GM18519 (cell line): ENCODE measurements at regions not wholly inside any gene's neighbourhood (a gene's known extent, or its start where the extent isn't known, plus 50 kb on each side); places are given as distances from the start of the nearest gene placed in this dataset.
"Not testable (repeated sequence)": the region's sequence is repeated elsewhere in the genome, so short reads cannot be mapped to it uniquely, and the experiment has no call there.

ENCODE experiments used
- ATAC-seq: cut with Tn5 transposase; IDR thresholded peaks from one replicate; pipeline ENCODE4 v1.9.1; 2021; ENCODE audit warnings: mild to moderate bottlenecking, moderate library complexity; ENCODE audit not compliant: unreplicated experiment, low FRiP score

DNA sequence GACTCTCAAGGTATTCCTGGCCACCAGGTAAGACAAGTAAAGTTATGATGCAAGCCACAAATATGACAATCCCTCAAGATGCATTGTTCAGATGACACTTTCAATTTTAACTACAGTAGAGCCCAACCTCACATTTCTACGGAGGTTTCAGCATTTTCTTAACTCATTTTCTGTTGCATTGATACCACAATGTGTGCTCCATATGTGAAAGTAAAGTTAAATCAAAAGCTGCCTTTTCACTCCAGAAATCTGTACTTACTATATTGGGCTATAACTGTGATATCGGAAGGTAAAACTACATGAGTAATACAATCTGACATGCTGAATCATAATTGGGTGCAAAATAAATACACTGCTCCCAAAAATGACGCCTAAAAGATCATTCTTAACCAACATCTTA is 333.6 kb upstream of the MEF2C start:
- no peak for ATAC-seq

DNA sequence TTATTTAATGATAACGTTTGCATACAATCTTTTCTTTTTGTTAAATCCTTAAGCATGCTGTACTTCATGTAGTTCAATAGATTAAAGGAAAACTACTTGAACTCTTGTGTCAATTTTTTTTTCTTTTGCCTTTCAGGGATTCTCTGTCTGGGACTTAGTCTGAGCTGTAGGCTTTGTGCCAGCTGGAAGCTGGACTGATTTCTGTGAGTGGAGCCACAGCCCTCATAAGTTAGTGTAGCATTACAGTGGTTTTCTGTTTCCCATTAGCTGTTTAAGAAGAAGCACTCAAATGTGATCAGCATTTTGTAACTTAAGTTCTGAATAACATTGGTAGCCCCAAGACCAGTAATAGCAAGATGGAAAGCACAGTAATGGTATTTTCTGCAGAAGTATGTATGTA is 330.6 kb upstream of the MEF2C start:
- no peak for ATAC-seq

DNA sequence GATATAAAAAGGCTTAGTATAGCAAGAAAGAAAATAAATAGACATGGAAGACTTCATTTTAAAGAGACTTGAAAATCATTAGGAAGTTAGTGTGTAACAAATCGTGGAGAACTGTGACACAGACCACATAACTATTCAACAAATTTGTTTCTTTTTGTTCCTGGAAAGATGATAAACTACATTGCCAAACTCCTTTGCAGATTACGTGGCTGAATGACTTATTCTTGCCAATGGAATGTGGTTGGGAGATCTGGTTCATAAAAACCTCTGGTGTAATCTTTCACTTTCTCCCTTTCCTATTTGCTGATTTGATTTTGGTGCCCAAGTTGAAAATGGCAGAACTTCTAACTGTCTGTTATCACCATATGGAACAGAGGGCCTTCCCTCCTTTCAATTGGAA is 328.9 kb upstream of the MEF2C start:
- ATAC-seq: no peak

DNA sequence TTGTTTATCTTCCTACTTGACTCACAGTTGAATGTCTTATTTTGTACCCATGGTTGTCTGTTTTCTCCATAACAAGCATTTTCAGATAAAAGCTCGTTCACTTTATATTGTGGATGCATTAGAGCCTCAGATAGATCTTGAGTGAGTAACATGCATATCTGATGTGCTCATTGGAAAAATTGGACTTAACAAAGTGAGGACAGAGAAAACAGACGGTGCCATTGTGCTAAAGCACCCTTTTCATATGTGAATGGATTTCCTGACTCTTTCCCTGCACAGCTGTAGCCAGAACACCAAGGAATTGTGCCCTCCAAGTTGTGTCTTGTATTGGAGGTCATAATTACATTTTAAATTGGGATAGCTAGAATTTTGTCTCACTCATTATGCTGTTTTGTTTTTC is 325.8 kb upstream of the MEF2C start:
- ATAC-seq: no peak

DNA sequence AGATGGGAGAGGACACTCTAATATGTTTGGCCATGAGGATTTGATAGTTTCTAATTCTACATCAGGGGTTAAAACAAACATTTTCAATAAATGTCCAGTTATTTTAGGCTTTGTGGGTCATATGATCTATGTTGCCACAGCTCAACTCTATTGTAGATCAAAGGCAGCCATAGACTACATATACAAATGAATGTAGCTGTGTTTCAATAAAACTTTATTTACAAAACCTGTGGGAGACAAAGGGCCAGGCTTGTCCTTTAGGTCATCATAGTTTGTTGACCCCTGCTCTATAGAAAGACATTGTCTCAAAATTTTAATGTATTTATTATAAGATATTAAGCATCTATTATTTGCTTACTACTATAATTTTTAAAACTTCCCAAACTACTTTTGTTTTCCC is 325.4 kb upstream of the MEF2C start:
- ATAC-seq: no peak

DNA sequence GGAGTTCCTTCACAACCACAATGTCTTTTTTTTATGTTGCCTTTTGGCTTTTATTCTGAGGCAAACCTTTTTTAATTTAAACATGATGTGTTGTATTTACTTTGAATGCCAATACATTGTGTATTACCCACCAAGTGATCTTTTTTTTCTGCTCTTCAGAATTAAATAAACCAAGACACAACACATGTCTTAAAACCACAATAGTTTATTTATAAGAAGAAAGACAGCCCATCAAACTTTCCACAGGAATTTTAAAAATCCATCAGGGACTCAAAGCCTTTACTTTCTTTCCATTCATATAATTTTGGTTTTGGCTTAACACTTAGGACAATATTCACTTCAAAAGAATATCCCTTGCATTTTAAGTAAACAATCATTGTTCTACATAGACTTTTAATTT is 321.8 kb upstream of the MEF2C start:
- ATAC-seq: no peak

DNA sequence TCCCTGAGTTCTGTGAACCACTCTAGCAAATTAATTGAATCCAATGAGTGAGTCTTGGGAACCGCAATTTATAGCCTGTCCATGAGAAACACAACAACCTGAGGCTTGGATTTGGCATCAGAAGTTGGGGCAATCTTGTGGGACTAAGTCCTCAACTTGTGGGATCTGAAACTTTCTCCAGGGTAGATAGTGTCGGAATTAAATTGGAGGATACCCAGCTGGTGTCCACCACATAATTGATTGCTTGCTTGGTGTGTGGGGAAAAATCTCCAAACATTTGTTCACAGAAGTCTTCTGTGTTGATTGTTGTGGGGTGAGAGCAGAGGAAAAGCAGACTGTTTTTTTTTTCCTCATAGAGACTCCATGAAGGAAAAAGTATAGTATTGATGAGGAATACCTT is 320.6 kb upstream of the MEF2C start:
- ATAC-seq: no peak

DNA sequence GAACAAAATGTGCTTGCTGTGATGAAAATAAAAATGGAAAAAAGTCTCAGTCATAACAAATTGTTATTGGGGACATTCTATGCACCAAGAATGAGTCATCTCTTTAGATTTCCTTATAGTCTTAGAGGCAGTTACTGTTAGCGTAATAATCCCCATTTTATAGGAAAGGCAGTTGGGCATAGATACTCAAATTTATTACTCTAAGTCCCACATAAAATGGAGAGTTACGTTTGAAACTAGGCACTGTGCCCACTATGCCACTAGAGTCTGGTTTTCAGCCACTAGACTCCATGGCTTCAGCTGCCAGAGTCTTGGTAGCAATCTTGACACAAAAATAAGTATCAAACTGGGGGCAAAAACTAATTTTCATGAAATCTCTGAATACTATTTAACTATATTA is 317.9 kb upstream of the MEF2C start:
- ATAC-seq: no peak

DNA sequence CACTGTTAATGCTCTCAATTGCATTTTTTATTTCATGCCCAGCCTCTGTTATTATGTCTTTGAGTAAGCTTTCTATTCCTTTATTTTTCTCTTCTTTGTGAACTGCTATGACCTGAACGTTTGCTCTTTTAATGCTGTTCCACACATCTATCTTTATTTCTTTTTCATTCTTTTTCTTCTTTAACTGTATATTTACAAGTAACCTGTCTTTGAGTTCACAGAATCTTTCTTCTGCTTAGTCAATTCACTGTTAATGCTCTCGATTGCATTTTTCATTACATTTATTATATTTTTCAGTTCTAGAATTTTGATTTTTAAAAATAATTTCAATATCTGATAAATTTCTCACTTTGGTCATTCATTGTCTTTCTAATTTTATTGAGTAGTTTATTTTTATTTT is 316.3 kb upstream of the MEF2C start:
- ATAC-seq: no peak

DNA sequence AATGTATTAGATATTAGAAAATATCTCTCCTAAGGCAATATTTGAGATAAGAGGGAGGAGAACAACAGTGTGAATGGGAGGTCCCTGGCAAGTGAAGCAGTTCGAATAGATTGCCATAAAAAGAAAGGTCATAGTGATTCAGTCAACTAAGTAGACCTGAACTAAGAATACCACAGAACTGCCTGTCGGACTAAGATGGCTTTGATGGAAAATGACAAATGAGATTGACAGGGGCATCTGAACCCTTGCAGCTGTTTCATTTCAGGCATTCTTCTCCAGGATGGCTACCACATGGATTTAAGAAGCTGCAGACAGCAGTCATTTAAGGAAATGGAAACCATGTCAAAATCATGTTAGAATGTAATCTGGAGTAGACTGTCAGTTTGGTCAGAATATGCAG is 308.4 kb upstream of the MEF2C start:
- ATAC-seq: no peak

DNA sequence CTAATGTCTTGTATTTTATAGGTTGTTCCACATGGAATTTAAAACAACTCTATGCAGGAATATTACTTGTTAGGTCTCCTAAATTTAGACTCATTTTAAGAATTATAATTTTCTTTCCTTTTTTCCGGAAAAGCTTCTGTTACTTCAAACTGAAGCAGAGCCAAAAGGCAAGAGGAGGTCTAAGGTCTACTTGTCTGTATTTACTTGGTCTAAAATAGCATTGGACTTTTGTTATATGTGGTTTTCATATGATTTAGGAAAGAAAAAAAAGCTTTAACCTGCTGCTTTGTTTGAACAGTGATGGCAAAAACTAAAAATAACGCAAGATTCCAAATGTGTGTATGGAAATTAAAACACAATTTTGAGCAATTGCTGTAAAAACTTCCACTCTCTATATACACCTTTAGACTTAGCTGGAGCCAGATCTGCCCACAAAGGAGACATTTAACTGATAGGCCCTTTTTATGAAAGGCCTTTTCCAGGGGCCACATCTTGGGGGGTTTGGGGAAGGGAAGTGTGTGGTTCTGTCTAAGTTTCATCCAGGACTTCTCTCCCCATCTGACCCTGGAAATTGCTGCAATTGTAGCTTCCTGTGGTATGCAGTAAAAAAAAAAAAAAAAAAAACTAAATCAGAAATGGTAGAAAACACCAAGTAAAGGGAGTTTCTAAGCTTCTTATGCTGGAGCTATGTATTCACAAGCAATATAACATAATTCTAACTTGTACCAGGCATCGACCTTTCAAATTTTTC is 307.7 kb upstream of the MEF2C start:
- no peak for ATAC-seq

DNA sequence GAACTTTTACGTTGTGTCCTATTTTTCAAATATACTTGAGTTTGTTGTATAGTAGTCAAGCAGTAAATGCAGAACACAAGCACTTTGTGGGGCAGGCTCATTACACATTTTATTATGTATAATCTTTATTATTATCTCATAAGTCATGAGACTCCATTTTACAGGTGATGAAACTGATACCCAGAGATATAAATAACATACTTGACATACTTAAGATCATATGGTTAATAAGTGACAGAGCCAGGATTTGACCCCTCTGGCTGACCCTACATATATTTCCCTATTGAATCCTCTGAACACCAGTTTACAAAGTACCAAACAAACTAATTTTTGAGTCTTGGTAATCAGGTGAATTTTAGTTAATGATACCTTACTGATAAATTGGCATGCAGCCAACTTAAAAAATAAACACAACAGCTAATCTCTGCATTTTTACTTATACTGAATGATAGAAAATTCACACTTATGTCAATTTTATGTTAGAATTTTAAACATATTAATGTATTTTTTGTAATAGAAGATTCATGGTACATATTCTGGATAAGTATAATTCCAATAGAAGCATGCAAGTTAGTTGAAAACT is 305.0 kb upstream of the MEF2C start:
- ATAC-seq: no peak

DNA sequence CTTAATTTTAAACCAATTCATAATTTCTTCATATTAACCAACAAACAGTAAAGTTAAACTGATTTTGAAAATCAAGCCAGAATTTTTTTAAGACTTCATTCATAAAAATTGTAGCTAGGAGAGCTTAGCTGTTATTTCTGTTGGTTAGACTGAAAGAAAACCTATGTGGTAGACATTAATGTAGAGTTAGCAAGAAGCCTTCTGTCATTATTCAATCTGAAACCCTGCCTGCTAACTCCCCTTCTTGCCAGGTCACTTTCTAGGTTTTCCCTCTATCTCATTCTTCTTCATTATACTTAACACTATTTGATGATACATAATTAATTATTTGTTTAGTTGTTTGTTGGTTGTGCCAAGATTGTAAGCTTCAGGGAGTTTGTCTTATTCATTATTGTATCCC is 304.3 kb upstream of the MEF2C start:
- no peak for ATAC-seq

DNA sequence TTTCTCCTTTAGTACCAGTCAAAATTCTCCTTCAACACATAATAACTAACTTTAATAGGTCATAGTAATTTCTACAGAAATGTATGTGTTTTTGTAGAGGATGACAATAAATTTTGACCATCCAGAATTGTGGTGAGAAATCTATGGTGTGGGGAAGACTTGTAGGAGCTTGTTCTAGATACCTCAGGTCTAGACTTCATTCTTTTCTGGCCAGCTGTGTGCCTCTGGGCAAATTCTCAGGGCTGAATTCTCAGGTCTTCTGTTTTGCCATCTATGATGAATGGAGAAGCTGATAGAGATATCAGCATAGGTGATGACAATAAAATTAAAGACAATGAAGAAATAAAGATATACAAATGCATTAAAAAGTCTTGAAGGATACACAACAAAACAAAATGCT is 298.6 kb upstream of the MEF2C start:
- ATAC-seq: no peak

DNA sequence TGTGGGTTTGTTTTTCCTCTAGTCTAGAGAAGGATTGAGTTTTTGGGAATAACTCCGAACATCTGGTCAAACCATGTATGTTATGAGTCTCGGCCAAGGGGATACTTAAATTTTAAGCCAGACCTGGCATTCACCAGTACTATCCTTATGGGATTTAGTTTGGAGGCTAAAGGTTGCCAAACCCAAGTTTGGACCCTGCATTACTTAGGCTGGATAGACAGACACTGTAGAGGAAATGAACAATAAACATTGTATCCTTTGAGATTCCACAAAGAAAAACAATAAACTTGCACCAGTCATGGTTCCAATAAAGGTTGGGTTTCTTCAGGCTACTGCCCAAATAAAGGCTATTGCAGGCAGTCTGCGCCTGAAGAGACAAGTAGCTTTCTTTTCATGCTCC is 296.7 kb upstream of the MEF2C start:
- no peak for ATAC-seq

DNA sequence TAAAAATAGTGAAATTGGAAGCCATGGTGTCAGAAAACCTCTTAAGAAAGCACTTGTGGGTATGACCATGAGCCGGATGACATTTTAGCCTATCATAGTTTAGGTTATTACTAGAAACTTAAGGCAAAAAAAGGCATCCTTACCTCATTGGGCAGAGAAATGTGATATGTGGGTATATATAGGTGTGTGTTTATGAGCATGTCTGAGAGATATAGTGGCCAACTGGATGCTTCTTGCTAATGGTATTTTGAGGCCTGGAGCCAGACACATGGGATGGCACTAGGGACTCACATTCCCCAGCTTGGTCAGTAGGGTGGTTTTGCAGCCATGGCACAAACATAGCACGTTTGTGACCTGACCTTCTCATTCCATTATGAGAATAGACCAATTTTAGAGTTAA is 295.6 kb upstream of the MEF2C start:
- ATAC-seq: no peak

DNA sequence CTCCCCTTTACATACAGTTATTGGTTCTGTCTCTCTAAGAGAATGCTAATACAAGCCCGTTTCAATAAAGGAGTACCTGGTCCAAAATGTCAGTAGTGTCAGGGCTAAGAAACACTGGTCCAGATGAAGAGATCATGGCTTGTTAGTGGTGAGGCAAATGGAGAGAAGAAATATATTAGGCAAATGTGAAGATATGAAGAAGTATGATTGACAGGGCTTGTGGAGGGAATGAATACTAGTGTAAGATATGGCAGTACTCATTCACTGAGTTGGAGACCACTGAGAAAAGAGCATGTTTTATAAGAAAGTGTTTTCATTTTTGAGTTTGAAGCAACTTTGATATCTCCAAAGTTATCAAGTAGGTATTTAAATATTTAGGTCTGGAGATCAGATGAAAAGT is 290.5 kb upstream of the MEF2C start:
- ATAC-seq: no peak

DNA sequence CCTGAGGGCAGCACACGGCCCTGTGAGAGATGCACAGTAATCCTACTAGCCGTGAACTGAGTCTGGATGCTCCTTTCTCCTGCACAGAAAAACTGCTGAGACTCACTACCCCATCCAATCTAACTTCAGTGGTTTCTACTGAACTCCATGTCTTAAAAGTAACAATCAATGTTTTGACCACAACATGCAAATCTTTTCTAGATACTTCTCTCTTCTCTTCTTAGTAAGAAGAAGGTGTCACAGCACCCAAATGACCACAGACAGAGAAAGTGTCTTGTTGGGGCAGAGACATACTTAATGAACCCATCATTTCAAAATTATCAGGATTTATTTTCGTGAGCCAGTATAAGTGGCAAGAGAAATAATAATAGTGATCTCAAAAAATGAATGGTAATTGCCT is 285.8 kb upstream of the MEF2C start:
- no peak for ATAC-seq

DNA sequence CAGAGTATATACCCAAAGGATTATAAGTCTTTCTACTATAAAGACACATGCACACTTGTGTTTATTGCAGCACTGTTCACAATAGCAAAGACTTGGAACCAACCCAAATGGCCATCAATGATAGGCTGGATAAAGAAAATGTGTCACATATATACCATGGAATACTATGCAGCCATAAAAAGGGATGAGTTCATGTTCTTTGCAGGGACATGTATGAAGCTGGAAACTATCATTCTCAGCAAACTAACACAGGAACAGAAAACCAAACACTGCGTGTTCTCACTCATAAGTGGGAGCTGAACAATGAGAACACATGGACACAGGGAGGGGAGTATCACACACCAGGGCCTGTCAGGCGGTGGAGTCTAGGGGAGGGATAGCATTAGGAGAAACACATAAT is 281.7 kb upstream of the MEF2C start:
- not testable (repeated sequence) for ATAC-seq

DNA sequence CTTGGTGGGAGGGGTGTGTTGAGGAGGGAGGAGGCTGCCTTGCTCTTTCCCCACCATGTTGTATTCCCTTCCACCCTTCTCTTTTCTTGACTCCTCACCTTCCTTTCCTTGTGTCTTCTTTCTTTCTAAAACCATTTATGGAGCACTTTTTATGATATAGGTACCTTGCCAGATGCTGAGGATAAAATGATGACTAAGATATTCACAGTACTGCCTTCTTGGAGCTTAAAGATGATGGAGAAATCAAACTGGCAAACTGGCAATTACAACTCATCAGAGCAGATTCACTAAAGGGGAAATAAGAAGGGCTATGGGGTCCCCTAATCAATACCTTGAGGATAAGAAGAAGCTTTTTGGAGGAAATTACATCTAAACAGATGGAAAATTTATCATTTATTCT is 273.2 kb upstream of the MEF2C start:
- ATAC-seq: no peak

DNA sequence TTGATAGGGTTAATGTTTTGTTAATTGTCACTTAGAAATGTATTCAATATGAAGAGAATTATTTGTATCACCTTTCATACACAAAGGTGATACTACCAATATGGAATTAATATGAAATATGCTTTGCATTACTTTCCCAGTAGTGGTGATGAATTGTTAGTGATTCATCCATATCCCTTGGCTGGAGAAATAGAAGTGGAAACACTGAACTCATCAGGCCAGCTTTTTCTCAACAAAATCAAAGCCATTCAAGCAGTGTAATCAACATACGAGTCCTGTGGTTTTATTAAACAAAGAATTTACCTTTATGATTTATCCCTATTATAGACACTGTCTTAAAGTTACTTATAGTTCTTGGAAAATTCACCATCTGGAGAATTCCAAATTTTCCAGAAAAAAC is 264.0 kb upstream of the MEF2C start:
- ATAC-seq: no peak

DNA sequence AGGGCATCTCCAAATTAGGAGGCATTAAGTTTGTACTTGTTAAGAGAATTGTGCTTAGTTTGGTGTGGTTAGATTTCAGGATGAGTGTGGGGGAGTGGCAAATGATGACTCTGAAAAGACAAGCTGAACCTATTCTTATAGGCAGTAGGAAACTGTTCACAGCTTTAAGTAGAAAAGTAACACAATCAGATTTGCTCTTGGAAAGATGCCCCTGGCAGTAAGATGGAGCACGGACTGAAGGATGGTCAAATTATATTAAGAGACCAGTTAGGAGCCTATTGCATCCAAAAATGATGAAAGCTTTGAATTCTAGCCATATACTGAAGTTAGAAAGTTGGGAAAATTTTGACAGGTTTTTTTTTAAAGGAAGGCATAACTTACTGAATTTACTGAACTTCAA is 254.2 kb upstream of the MEF2C start:
- no peak for ATAC-seq

DNA sequence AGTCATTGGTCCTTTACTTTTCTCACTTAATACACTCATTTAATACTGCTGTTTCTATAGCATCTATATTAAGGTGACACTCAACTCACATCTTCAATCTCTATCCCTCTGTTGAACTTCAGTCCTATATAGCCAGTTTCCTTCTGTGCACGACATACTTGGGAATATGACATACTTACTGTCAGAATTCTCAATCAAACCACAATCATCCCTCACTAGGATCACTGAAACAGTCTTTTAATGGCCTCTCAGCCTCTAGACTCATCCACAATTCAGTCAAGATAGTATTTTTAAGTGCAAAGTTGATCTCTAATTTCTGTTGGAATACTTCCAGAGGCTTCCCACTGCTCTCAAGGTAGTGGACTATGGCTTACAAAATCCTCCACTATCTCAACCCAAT is 251.0 kb upstream of the MEF2C start:
- ATAC-seq: no peak
